Pancreas (tissue), 10 donors: ENCODE measurements at regions not wholly inside any gene's neighbourhood (a gene's known extent, or its start where the extent isn't known, plus 50 kb on each side); places are given as distances from the start of the nearest gene placed in this dataset.

Source experiments
- ATAC-seq, 4 donors: fragments of 200-7000 bp; cut with Tn5 transposase; one replicate each; pipeline versions ENCODE4 v1.8.0 to v1.9.1; 2020; ENCODE audit warnings: mild to moderate bottlenecking in 4 of 4, moderate library complexity in 4 of 4
- DNase-seq, 6 donors: peaks; one replicate each; pipeline ENCODE4 v3.0.0-alpha.2; 2020
- FAIRE-seq: peaks from 2 replicates; lab custom pipeline; 2012; peaks lifted over from hg19 to GRCh38; lab: Jason Lieb, UNC
- H3K27ac ChIP-seq, 4 donors: fragments of 200-600 bp; sonication (generic); 1 replicate in 3 of 4; 2 replicates in 1 of 4; pipeline versions ENCODE4 v1.5.0 to v1.8.0; 2020
- H3K27me3 ChIP-seq, 4 donors: fragments of 200-600 bp; one replicate each; pipeline ENCODE4 v1.8.0; 2021
- H3K36me3 ChIP-seq, 3 donors: fragments of 200-600 bp; sonication (generic) in 1 of 3; one replicate each; pipeline versions ENCODE4 v1.5.0 to v1.8.0; 2020 to 2021
- H3K4me1 ChIP-seq, 3 donors: fragments of 200-600 bp; one replicate each; pipeline ENCODE4 v1.8.0; 2021
- H3K4me3 ChIP-seq, 4 donors: fragments of 200-600 bp; sonication (generic) in 2 of 4; one replicate each; pipeline versions ENCODE4 v1.5.0 to v1.8.0; 2020 to 2021
- H3K9me3 ChIP-seq, 4 donors: fragments of 200-600 bp; one replicate each; pipeline ENCODE4 v1.8.0; 2021
- CTCF ChIP-seq, 4 donors: fragments of 200-600 bp; sonication (generic) in 3 of 4; IDR thresholded peaks; one replicate each; pipeline versions ENCODE4 v1.5.0 to v1.8.0; 2021; ENCODE audit warnings: antibody characterized with exemption in 4 of 4
- WGBS, 2 donors: extraction: QIAGEN DNeasy Blood & Tissue Kit; methylation state at CpG; one replicate each; pipeline ENCODE4 v1.1.7; 2013; 5-methylcytosine and 5-hydroxymethylcytosine counted together
- intact Hi-C, 3 donors: fragments of 100-400 bp; cut with DNase I; formaldehyde crosslinking; loops; one replicate each; pipeline versions ENCODE4 v1.11.1 to v1.14.2; 2022
- donor health status: healthy with polysubstance abuse.
- donor health status: DM: no; HTN: no; CAD: no; lungs with moderate emphysema.
- donor health status: DM: no; HTN: no; CAD: no.
- donor health status: control.
- donor health status: control.
- donor health status: Bipolar disorder and iron deficiency.
- donor health status: DM: yes; HTN: yes; CAD: no.
- donor health status: DM: no; HTN: no; CAD: no.
- donor health status: DM: no; HTN: no; CAD: no.
- donor health status: DM: yes; HTN: yes; CAD: no.

- intact Hi-C loops, result no loop called here
- Histone ChIP-seq H3K27ac (no peak overlapping the region), H3K9me3 (no peaks in the 10 kb centered on the region), H3K36me3 (no peaks in the 10 kb centered on the region), H3K4me3 (no peak overlapping the region), H3K27me3 (no peaks in the 10 kb centered on the region), H3K4me1 (no peaks in the 10 kb centered on the region)
- 88 to 92% methylated on average over 4 of the region's 4 CpGs for WGBS, 2 donors
- ATAC-seq (peak in 2 of 4 donors; percentile 67 to 69), DNase-seq (no peak), FAIRE-seq (no peak)
- no peak for TF ChIP-seq CTCF (IDR thresholded peaks at IDR 0.05)
Measured at GRCh38 chr3:132267391-132267993, 49.7 kb upstream of the ACP3 start.
